HCEC 1CT (cell line): ENCODE measurements at regions not wholly inside any gene's neighbourhood (a gene's known extent, or its start where the extent isn't known, plus 50 kb on each side); places are given as distances from the start of the nearest gene placed in this dataset.
"Not testable (repeated sequence)": the region's sequence is repeated elsewhere in the genome, so short reads cannot be mapped to it uniquely, and the experiment has no call there.

Experiments used
- DNase-seq: peaks from one replicate; pipeline ENCODE4 v3.0.0-alpha.2; 2017

- no peak for DNase-seq
Observed at GRCh38 chr3:144549166-144549565, 577.5 kb downstream of the DIPK2A start.

- DNase-seq: no peak
Observed at GRCh38 chr3:144552346-144553057, 580.9 kb downstream of the DIPK2A start.

GRCh38 chr3:144553301-144553700 is 581.7 kb downstream of the DIPK2A start:
- no peak for DNase-seq

- no peak for DNase-seq
Observed at GRCh38 chr3:144554889-144555288, 583.3 kb downstream of the DIPK2A start.

GRCh38 chr3:144556392-144556791 is 584.8 kb downstream of the DIPK2A start:
- DNase-seq: peak; percentile 37

GRCh38 chr3:144557515-144557914 is 585.9 kb downstream of the DIPK2A start:
- no peak for DNase-seq

- no peak for DNase-seq
Observed at GRCh38 chr3:144564011-144564410, 592.4 kb downstream of the DIPK2A start.

GRCh38 chr3:144566320-144566719 is 594.7 kb downstream of the DIPK2A start:
- DNase-seq: no peak

- no peak for DNase-seq
Observed at GRCh38 chr3:144569651-144570050, 598.0 kb downstream of the DIPK2A start.

GRCh38 chr3:144583871-144584270 is 612.2 kb downstream of the DIPK2A start:
- DNase-seq: no peak

- DNase-seq: no peak
Observed at GRCh38 chr3:144585408-144585807, 613.8 kb downstream of the DIPK2A start.

GRCh38 chr3:144585953-144586352 is 614.3 kb downstream of the DIPK2A start:
- no peak for DNase-seq

- DNase-seq: no peak
Observed at GRCh38 chr3:144586382-144586781, 614.8 kb downstream of the DIPK2A start.

GRCh38 chr3:144590854-144591253 is 619.2 kb downstream of the DIPK2A start:
- peak; percentile 82 for DNase-seq

- DNase-seq: no peak
Observed at GRCh38 chr3:144593881-144594280, 622.3 kb downstream of the DIPK2A start.

GRCh38 chr3:144620236-144620635 is 648.6 kb downstream of the DIPK2A start:
- DNase-seq: not testable (repeated sequence)

- no peak for DNase-seq
Observed at GRCh38 chr3:144622845-144623244, 651.2 kb downstream of the DIPK2A start.

GRCh38 chr3:144624656-144625055 is 653.0 kb downstream of the DIPK2A start:
- no peak for DNase-seq

- no peak for DNase-seq
Observed at GRCh38 chr3:144626835-144627234, 655.2 kb downstream of the DIPK2A start.

GRCh38 chr3:144629381-144629780 is 657.8 kb downstream of the DIPK2A start:
- DNase-seq: no peak

- no peak for DNase-seq
Observed at GRCh38 chr3:144636833-144637232, 665.2 kb downstream of the DIPK2A start.

GRCh38 chr3:144638009-144638408 is 666.4 kb downstream of the DIPK2A start:
- no peak for DNase-seq

- DNase-seq: peak; percentile 18
Observed at GRCh38 chr3:144643771-144644198, 672.2 kb downstream of the DIPK2A start.

GRCh38 chr3:144645300-144645699 is 673.7 kb downstream of the DIPK2A start:
- no peak for DNase-seq

- DNase-seq: no peak
Observed at GRCh38 chr3:144650380-144650779, 678.8 kb downstream of the DIPK2A start.
